ENCODE measurements at regions not wholly inside any gene's neighbourhood (a gene's known extent, or its start where the extent isn't known, plus 50 kb on each side); places are given as distances from the start of the nearest gene placed in this dataset.

GRCh38 chr14:58751788-58752187 is 114.0 kb downstream of the DACT1 start:
- Histone ChIP-seq H4K8ac (ENCODE audit: extremely low read depth, insufficient read depth, low read length) (no peak overlapping the region), H3K14ac (ENCODE audit: insufficient read length) (no peak overlapping the region), H3K4ac (replicated peaks; ENCODE audit: insufficient read length, low read depth, low read length) (no peak overlapping the region), H3K23me2 (ENCODE audit: low read depth, low read length) (no peaks in the 10 kb centered on the region), H4K91ac (replicated peaks; ENCODE audit: insufficient read length, low read length) (no peak overlapping the region), H3K9me3 (ENCODE audit: insufficient read depth in 2 of 2, low read depth in 1 of 2, low read length in 1 of 2) (no peaks in the 10 kb centered on the region), H2AK5ac (ENCODE audit: low read depth, low read length) (no peak overlapping the region), H3K4me3 (ENCODE audit: extremely low read depth in 1 of 4, insufficient read depth in 2 of 4, low read depth in 3 of 4, low read length in 4 of 4) (no peak overlapping the region), H2BK12ac (ENCODE audit: low read depth, low read length) (no peak overlapping the region), H2AFZ (ENCODE audit: low read length) (no peak overlapping the region), H2BK120ac (replicated peaks; ENCODE audit: low read depth, low read length) (no peak overlapping the region), H3K23ac (ENCODE audit: insufficient read length) (no peak overlapping the region), H4K20me1 (replicated peaks in 1 of 2; ENCODE audit: control insufficient read depth in 1 of 2, insufficient read depth in 2 of 2, low read length in 2 of 2) (no peaks in the 10 kb centered on the region), H3K4me1 (replicated peaks in 1 of 4; ENCODE audit: control insufficient read depth in 3 of 4, insufficient read depth in 4 of 4, low read length in 3 of 4) (peaks cover 3 to 12% (median 10%) of the 10 kb centered on the region in 4 experiments; a peak in 4 of 7 replicates), H3K9ac (replicated peaks in 1 of 4; ENCODE audit: extremely low read depth in 1 of 4, low read depth in 3 of 4, low read length in 3 of 4) (no peak overlapping the region), H3K4me2 (ENCODE audit: insufficient read depth in 1 of 2, low read depth in 2 of 2, low read length in 2 of 2) (no peak overlapping the region), H3K36me3 (ENCODE audit: control insufficient read depth in 2 of 4, insufficient read depth in 4 of 4, low read length in 3 of 4) (no peaks in the 10 kb centered on the region), H4K5ac (ENCODE audit: insufficient read length, low read depth, low read length) (no peak overlapping the region), H3K79me1 (ENCODE audit: low read depth, low read length) (no peaks in the 10 kb centered on the region), H2BK20ac (ENCODE audit: low read length) (no peak overlapping the region), H2BK15ac (ENCODE audit: low read length) (no peak overlapping the region), H2BK5ac (ENCODE audit: low read depth, low read length) (no peak overlapping the region), H3K27ac (ENCODE audit: low read depth, low read length) (no peak overlapping the region), H3K56ac (replicated peaks; ENCODE audit: insufficient read length, low read depth, low read length) (no peak overlapping the region), H3K27me3 (replicated peaks in 1 of 4; ENCODE audit: control insufficient read depth in 3 of 4, extremely low read depth in 1 of 4, insufficient read depth in 3 of 4, low read length in 3 of 4) (no peaks in the 10 kb centered on the region), H3K18ac (ENCODE audit: extremely low read depth, low read length) (no peak overlapping the region), H3K79me2 (ENCODE audit: control insufficient read depth in 1 of 2, insufficient read depth in 2 of 2, low read length in 2 of 2) (no peaks in the 10 kb centered on the region)
- DNase-seq (ENCODE audit: low read depth in 1 of 2, low spot score in 2 of 2): no peak
- ChIA-PET POLR2A (ENCODE audit: partially characterized antibody) (no interaction called here), CTCF (ENCODE audit: partially characterized antibody) (interaction anchor here (0.9 to 1.8 kb wide), 3 partner anchors 11 to 251 kb away, joined by 3 to 4 read pairs (median 3); no protein-coding TSS in a partner anchor)
- 88% methylated on average over 5 of the region's 5 CpGs; no CpG with 5 or more reads in 1 of the 2 experiments for WGBS, 2 experiments (ENCODE audit: extremely low coverage in 1 of 2, insufficient coverage in 1 of 2, insufficient read length in 1 of 2, insufficient replicate concordance in 2 of 2, low coverage in 1 of 2, low lambda C conversion rate in 2 of 2, missing lambda C conversion rate in 1 of 2)
- no peak for FAIRE-seq
- no peak for TF ChIP-seq BCL11A (IDR thresholded peaks at IDR 0.05; ENCODE audit: low read depth in 2 of 2, low read length in 2 of 2)
- TF ChIP-seq, protein P1, sequence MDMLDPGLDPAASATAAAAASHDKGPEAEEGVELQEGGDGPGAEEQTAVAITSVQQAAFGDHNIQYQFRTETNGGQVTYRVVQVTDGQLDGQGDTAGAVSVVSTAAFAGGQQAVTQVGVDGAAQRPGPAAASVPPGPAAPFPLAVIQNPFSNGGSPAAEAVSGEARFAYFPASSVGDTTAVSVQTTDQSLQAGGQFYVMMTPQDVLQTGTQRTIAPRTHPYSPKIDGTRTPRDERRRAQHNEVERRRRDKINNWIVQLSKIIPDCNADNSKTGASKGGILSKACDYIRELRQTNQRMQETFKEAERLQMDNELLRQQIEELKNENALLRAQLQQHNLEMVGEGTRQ (IDR thresholded peaks at IDR 0.05; ENCODE audit: low read length): no peak
- TF ChIP-seq TAF1 (IDR thresholded peaks at IDR 0.05; ENCODE audit: low read depth, low read length): no peak
- no peak for TF ChIP-seq SP1 (IDR thresholded peaks at IDR 0.05; ENCODE audit: low read depth, low read length)
- TF ChIP-seq FOSL1 (IDR thresholded peaks at IDR 0.05; ENCODE audit: insufficient read depth, low read depth, low read length): no peak
- no peak for TF ChIP-seq RBBP5 (IDR thresholded peaks at IDR 0.05; ENCODE audit: borderline replicate concordance, low read depth, low read length)
- no peak for TF ChIP-seq POU5F1 (IDR thresholded peaks at IDR 0.05; ENCODE audit: low read depth, low read length)
- no peak for TF ChIP-seq SRF (IDR thresholded peaks at IDR 0.05; ENCODE audit: low read depth, low read length)
- no peak for TF ChIP-seq SIN3A (conservative IDR thresholded peaks at IDR 0.05 in 1 of 2, IDR thresholded peaks at IDR 0.05 in 1 of 2; ENCODE audit: low read depth in 1 of 2, low read length in 2 of 2)
- no peak for TF ChIP-seq HDAC2 (IDR thresholded peaks at IDR 0.05; ENCODE audit: borderline replicate concordance in 1 of 2, low read depth in 2 of 2, low read length in 2 of 2)
- no peak for TF ChIP-seq KDM4A (IDR thresholded peaks at IDR 0.05; ENCODE audit: low read depth, low read length, severe bottlenecking)
- TF ChIP-seq PHF8 (conservative IDR thresholded peaks at IDR 0.05; ENCODE audit: low read depth, low read length): no peak
- TF ChIP-seq TCF12 (IDR thresholded peaks at IDR 0.05; ENCODE audit: low read depth, low read length): no peak
- no peak for TF ChIP-seq CHD1 (IDR thresholded peaks at IDR 0.05; ENCODE audit: low read depth, low read length)
